ENCODE measurements at regions not wholly inside any gene's neighbourhood (a gene's known extent, or its start where the extent isn't known, plus 50 kb on each side); places are given as distances from the start of the nearest gene placed in this dataset.

DNA sequence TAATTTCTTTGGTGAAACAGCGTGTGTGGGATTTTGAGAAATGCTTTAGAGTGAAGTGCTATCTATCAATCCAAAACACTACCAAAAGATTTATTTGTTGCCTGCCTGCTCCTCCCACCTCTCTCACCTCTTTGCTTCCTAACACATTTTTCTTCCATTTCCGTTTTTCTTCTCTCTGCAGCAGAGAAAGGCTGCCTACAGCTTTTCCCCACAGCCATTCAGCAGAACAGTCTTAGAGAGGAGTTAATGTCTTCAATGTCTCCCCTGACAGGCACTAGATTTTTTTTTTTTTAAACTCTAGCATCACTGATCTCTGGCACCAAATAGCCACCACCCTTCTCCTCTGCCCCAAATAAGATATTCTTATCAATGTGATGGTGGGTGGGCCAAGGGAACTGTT is 327.8 kb upstream of the MAN1A1 start:
- TF ChIP-seq, protein P1, sequence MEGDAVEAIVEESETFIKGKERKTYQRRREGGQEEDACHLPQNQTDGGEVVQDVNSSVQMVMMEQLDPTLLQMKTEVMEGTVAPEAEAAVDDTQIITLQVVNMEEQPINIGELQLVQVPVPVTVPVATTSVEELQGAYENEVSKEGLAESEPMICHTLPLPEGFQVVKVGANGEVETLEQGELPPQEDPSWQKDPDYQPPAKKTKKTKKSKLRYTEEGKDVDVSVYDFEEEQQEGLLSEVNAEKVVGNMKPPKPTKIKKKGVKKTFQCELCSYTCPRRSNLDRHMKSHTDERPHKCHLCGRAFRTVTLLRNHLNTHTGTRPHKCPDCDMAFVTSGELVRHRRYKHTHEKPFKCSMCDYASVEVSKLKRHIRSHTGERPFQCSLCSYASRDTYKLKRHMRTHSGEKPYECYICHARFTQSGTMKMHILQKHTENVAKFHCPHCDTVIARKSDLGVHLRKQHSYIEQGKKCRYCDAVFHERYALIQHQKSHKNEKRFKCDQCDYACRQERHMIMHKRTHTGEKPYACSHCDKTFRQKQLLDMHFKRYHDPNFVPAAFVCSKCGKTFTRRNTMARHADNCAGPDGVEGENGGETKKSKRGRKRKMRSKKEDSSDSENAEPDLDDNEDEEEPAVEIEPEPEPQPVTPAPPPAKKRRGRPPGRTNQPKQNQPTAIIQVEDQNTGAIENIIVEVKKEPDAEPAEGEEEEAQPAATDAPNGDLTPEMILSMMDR (conservative IDR thresholded peaks at IDR 0.05): no peak
- TF ChIP-seq ZFX (IDR thresholded peaks at IDR 0.05): no peak

Measured in C4-2B (cell line).